CD8-positive, alpha-beta memory T cell (primary cell): ENCODE measurements at regions not wholly inside any gene's neighbourhood (a gene's known extent, or its start where the extent isn't known, plus 50 kb on each side); places are given as distances from the start of the nearest gene placed in this dataset.
A peak's percentile ranks its signal among the peaks of the same experiment; 100 is the strongest.

Experiments
- CTCF ChIA-PET: fragments of 350-600 bp; sonication (Branson Sonifier 250); formaldehyde crosslinking; loops from one replicate; lab custom pipeline; 2021; ENCODE audit warnings: antibody characterized with exemption; lab: Charles Lee
- POLR2A ChIA-PET: fragments of 350-600 bp; sonication (Branson Sonifier 250); formaldehyde crosslinking; loops from one replicate; lab custom pipeline; 2021; ENCODE audit warnings: antibody characterized with exemption; lab: Charles Lee
- DNase-seq, 5 donors: peaks; one replicate each; pipeline versions ENCODE4 v3.0.0 to v3.0.0-alpha.2; 2020 to 2022; ENCODE audit warnings: mixed read lengths in 1 of 5
- H3K27ac ChIP-seq: one replicate; pipeline ENCODE4 v1.7.0; 2013; ENCODE audit warnings: low read depth, mild to moderate bottlenecking, low read length, moderate library complexity
- H3K27me3 ChIP-seq: 2 replicates; pipeline ENCODE4 v1.7.0; 2013; ENCODE audit warnings: low read length, mild to moderate bottlenecking; ENCODE audit not compliant: insufficient read depth, poor library complexity, severe bottlenecking
- H3K36me3 ChIP-seq: 2 replicates; pipeline ENCODE4 v1.7.0; 2013; ENCODE audit warnings: mild to moderate bottlenecking, low read length, moderate library complexity; ENCODE audit not compliant: insufficient read depth
- H3K4me1 ChIP-seq: 2 replicates; pipeline ENCODE4 v1.7.0; 2013; ENCODE audit warnings: mild to moderate bottlenecking, low read length, moderate library complexity; ENCODE audit not compliant: insufficient read depth
- H3K4me3 ChIP-seq: 2 replicates; pipeline ENCODE4 v1.7.0; 2013; ENCODE audit warnings: mild to moderate bottlenecking, low read length
- H3K9me3 ChIP-seq: 2 replicates; pipeline ENCODE4 v1.7.0; 2013; ENCODE audit warnings: mild to moderate bottlenecking, low read length
- H3K27ac Mint-ChIP-seq, 8 donors: one replicate each; pipeline ENCODE4 v1.8.0; 2020 to 2021; ENCODE audit warnings: mixed read lengths in 8 of 8, mild to moderate bottlenecking in 6 of 8, inconsistent platforms in 3 of 8, moderate library complexity in 3 of 8
- H3K27me3 Mint-ChIP-seq, 2 donors: one replicate each; pipeline ENCODE4 v1.8.0; 2020 to 2021; ENCODE audit warnings: mixed read lengths in 2 of 2, mild to moderate bottlenecking in 1 of 2, moderate library complexity in 1 of 2
- H3K36me3 Mint-ChIP-seq, 3 donors: one replicate each; pipeline ENCODE4 v1.8.0; 2020 to 2021; ENCODE audit warnings: mixed read lengths in 3 of 3, inconsistent platforms in 1 of 3, mild to moderate bottlenecking in 1 of 3
- H3K4me1 Mint-ChIP-seq, 3 donors: one replicate each; pipeline ENCODE4 v1.8.0; 2020 to 2021; ENCODE audit warnings: mixed read lengths in 3 of 3, inconsistent platforms in 1 of 3, mild to moderate bottlenecking in 1 of 3
- H3K4me3 Mint-ChIP-seq, 7 donors: one replicate each; pipeline ENCODE4 v1.8.0; 2020 to 2021; ENCODE audit warnings: mixed read lengths in 7 of 7, mild to moderate bottlenecking in 6 of 7, moderate library complexity in 4 of 7, inconsistent platforms in 2 of 7
- H3K9me3 Mint-ChIP-seq, 5 donors: one replicate each; pipeline ENCODE4 v1.8.0; 2020 to 2022; ENCODE audit warnings: mixed read lengths in 5 of 5, mild to moderate bottlenecking in 3 of 5, moderate library complexity in 2 of 5, inconsistent platforms in 1 of 5

GRCh38 chr11:41845066-41845465 is 385.6 kb upstream of the LRRC4C start:
- Histone ChIP-seq H3K27ac (no peak overlapping the region), H3K4me1 (no peaks in the 10 kb centered on the region), H3K4me3 (no peak overlapping the region), H3K36me3 (no peaks in the 10 kb centered on the region), H3K27me3 (no peaks in the 10 kb centered on the region), H3K9me3 (no peaks in the 10 kb centered on the region)
- Mint-ChIP-seq H3K27me3 (no peaks in the 10 kb centered on the region), H3K4me3 (no peak overlapping the region), H3K9me3 (peaks cover 6 to 37% (median 14%) of the 10 kb centered on the region in 5 donors), H3K27ac (no peak overlapping the region), H3K4me1 (no peaks in the 10 kb centered on the region), H3K36me3 (peaks cover 0 to 3% (median 0%) of the 10 kb centered on the region in 3 donors)
- POLR2A ChIA-PET = no interaction called here
- DNase-seq = no peak
- CTCF ChIA-PET = no interaction called here

GRCh38 chr11:41848349-41848748 is 388.9 kb upstream of the LRRC4C start:
- H3K27ac ChIP-seq = no peak overlapping the region
- H3K4me1 ChIP-seq = no peaks in the 10 kb centered on the region
- POLR2A ChIA-PET = no interaction called here
- H3K4me3 ChIP-seq = no peak overlapping the region
- H3K27me3 Mint-ChIP-seq = no peaks in the 10 kb centered on the region
- CTCF ChIA-PET = no interaction called here
- H3K4me1 Mint-ChIP-seq = no peaks in the 10 kb centered on the region
- no peak overlapping the region for H3K27ac Mint-ChIP-seq
- no peak overlapping the region for H3K4me3 Mint-ChIP-seq
- H3K36me3 Mint-ChIP-seq = peaks cover 0 to 3% (median 0%) of the 10 kb centered on the region in 3 donors
- H3K9me3 Mint-ChIP-seq = peaks cover 0 to 52% (median 12%) of the 10 kb centered on the region in 5 donors
- no peak for DNase-seq
- no peaks in the 10 kb centered on the region for H3K36me3 ChIP-seq
- no peaks in the 10 kb centered on the region for H3K9me3 ChIP-seq
- no peaks in the 10 kb centered on the region for H3K27me3 ChIP-seq

- Histone ChIP-seq H3K27me3 (no peaks in the 10 kb centered on the region), H3K36me3 (no peaks in the 10 kb centered on the region), H3K27ac (no peak overlapping the region), H3K4me1 (no peaks in the 10 kb centered on the region), H3K4me3 (no peak overlapping the region), H3K9me3 (no peaks in the 10 kb centered on the region)
- POLR2A ChIA-PET = no interaction called here
- no peak for DNase-seq
- no peak overlapping the region for H3K4me3 Mint-ChIP-seq
- CTCF ChIA-PET = no interaction called here
- H3K36me3 Mint-ChIP-seq = peaks cover 0 to 3% (median 0%) of the 10 kb centered on the region in 3 donors
- peaks cover 0 to 61% (median 12%) of the 10 kb centered on the region in 5 donors for H3K9me3 Mint-ChIP-seq
- no peaks in the 10 kb centered on the region for H3K27me3 Mint-ChIP-seq
- no peak overlapping the region for H3K27ac Mint-ChIP-seq
- H3K4me1 Mint-ChIP-seq = no peaks in the 10 kb centered on the region
Observed at GRCh38 chr11:41849250-41849649, 389.8 kb upstream of the LRRC4C start.

GRCh38 chr11:41851743-41852142 is 392.3 kb upstream of the LRRC4C start:
- Histone ChIP-seq H3K27me3 (no peaks in the 10 kb centered on the region), H3K4me3 (no peak overlapping the region), H3K36me3 (no peaks in the 10 kb centered on the region), H3K4me1 (no peaks in the 10 kb centered on the region), H3K9me3 (no peaks in the 10 kb centered on the region), H3K27ac (no peak overlapping the region)
- no peaks in the 10 kb centered on the region for H3K4me1 Mint-ChIP-seq
- ChIA-PET POLR2A (no interaction called here), CTCF (no interaction called here)
- H3K4me3 Mint-ChIP-seq = no peak overlapping the region
- H3K27ac Mint-ChIP-seq = peak overlapping the region in 1 of 8 donors; percentile 6
- peaks cover 6 to 74% (median 12%) of the 10 kb centered on the region in 5 donors for H3K9me3 Mint-ChIP-seq
- H3K27me3 Mint-ChIP-seq = no peaks in the 10 kb centered on the region
- no peak for DNase-seq
- no peaks in the 10 kb centered on the region for H3K36me3 Mint-ChIP-seq

- Histone ChIP-seq H3K36me3 (no peaks in the 10 kb centered on the region), H3K27me3 (no peaks in the 10 kb centered on the region), H3K4me1 (no peaks in the 10 kb centered on the region), H3K4me3 (no peak overlapping the region), H3K27ac (no peak overlapping the region), H3K9me3 (no peaks in the 10 kb centered on the region)
- no peaks in the 10 kb centered on the region for H3K27me3 Mint-ChIP-seq
- peak overlapping the region in 1 of 8 donors; percentile 65 for H3K27ac Mint-ChIP-seq
- no peaks in the 10 kb centered on the region for H3K36me3 Mint-ChIP-seq
- no peaks in the 10 kb centered on the region for H3K4me1 Mint-ChIP-seq
- H3K9me3 Mint-ChIP-seq = peaks cover 4 to 56% (median 16%) of the 10 kb centered on the region in 5 donors
- H3K4me3 Mint-ChIP-seq = no peak overlapping the region
- DNase-seq = no peak
- CTCF ChIA-PET = no interaction called here
- POLR2A ChIA-PET = no interaction called here
Observed at GRCh38 chr11:41861838-41862237, 402.4 kb upstream of the LRRC4C start.

- DNase-seq = no peak
- no peak overlapping the region for H3K4me3 Mint-ChIP-seq
- no peaks in the 10 kb centered on the region for H3K9me3 ChIP-seq
- no peaks in the 10 kb centered on the region for H3K36me3 Mint-ChIP-seq
- no peak overlapping the region for H3K27ac ChIP-seq
- no peak overlapping the region for H3K27ac Mint-ChIP-seq
- H3K27me3 ChIP-seq = no peaks in the 10 kb centered on the region
- ChIA-PET POLR2A (no interaction called here), CTCF (no interaction called here)
- H3K27me3 Mint-ChIP-seq = no peaks in the 10 kb centered on the region
- no peaks in the 10 kb centered on the region for H3K36me3 ChIP-seq
- peaks cover 3 to 43% (median 5%) of the 10 kb centered on the region in 5 donors for H3K9me3 Mint-ChIP-seq
- H3K4me1 ChIP-seq = no peaks in the 10 kb centered on the region
- no peak overlapping the region for H3K4me3 ChIP-seq
- H3K4me1 Mint-ChIP-seq = no peaks in the 10 kb centered on the region
Observed at GRCh38 chr11:41866525-41866924, 407.1 kb upstream of the LRRC4C start.

GRCh38 chr11:41868606-41869005 is 409.2 kb upstream of the LRRC4C start:
- POLR2A ChIA-PET = no interaction called here
- H3K4me3 Mint-ChIP-seq = no peak overlapping the region
- no peak overlapping the region for H3K27ac Mint-ChIP-seq
- DNase-seq = no peak
- H3K4me1 Mint-ChIP-seq = no peaks in the 10 kb centered on the region
- Histone ChIP-seq H3K27ac (no peak overlapping the region), H3K36me3 (no peaks in the 10 kb centered on the region), H3K4me3 (no peak overlapping the region), H3K27me3 (no peaks in the 10 kb centered on the region), H3K9me3 (no peaks in the 10 kb centered on the region), H3K4me1 (no peaks in the 10 kb centered on the region)
- no peaks in the 10 kb centered on the region for H3K36me3 Mint-ChIP-seq
- no peaks in the 10 kb centered on the region for H3K27me3 Mint-ChIP-seq
- CTCF ChIA-PET = no interaction called here
- peaks cover 3 to 37% (median 11%) of the 10 kb centered on the region in 5 donors for H3K9me3 Mint-ChIP-seq

GRCh38 chr11:41872426-41872825 is 413.0 kb upstream of the LRRC4C start:
- no peaks in the 10 kb centered on the region for H3K4me1 ChIP-seq
- Mint-ChIP-seq H3K27ac (no peak overlapping the region), H3K27me3 (no peaks in the 10 kb centered on the region), H3K9me3 (peaks cover 0 to 18% (median 11%) of the 10 kb centered on the region in 5 donors), H3K36me3 (no peaks in the 10 kb centered on the region), H3K4me1 (no peaks in the 10 kb centered on the region), H3K4me3 (no peak overlapping the region)
- no peaks in the 10 kb centered on the region for H3K9me3 ChIP-seq
- no peak overlapping the region for H3K27ac ChIP-seq
- H3K36me3 ChIP-seq = no peaks in the 10 kb centered on the region
- H3K4me3 ChIP-seq = no peak overlapping the region
- ChIA-PET CTCF (no interaction called here), POLR2A (no interaction called here)
- no peaks in the 10 kb centered on the region for H3K27me3 ChIP-seq
- no peak for DNase-seq

GRCh38 chr11:41872870-41873269 is 413.4 kb upstream of the LRRC4C start:
- no peak overlapping the region for H3K27ac Mint-ChIP-seq
- no peaks in the 10 kb centered on the region for H3K27me3 Mint-ChIP-seq
- POLR2A ChIA-PET = no interaction called here
- no peak overlapping the region for H3K4me3 Mint-ChIP-seq
- no peaks in the 10 kb centered on the region for H3K4me1 Mint-ChIP-seq
- Histone ChIP-seq H3K9me3 (no peaks in the 10 kb centered on the region), H3K4me3 (no peak overlapping the region), H3K27me3 (no peaks in the 10 kb centered on the region), H3K36me3 (no peaks in the 10 kb centered on the region), H3K4me1 (no peaks in the 10 kb centered on the region), H3K27ac (no peak overlapping the region)
- no peaks in the 10 kb centered on the region for H3K36me3 Mint-ChIP-seq
- peaks cover 0 to 18% (median 13%) of the 10 kb centered on the region in 5 donors for H3K9me3 Mint-ChIP-seq
- CTCF ChIA-PET = no interaction called here
- no peak for DNase-seq
